ENCODE measurements at regions not wholly inside any gene's neighbourhood (a gene's known extent, or its start where the extent isn't known, plus 50 kb on each side); places are given as distances from the start of the nearest gene placed in this dataset.
A peak's percentile ranks its signal among the peaks of the same experiment; 100 is the strongest.
"Not testable (repeated sequence)": the region's sequence is repeated elsewhere in the genome, so short reads cannot be mapped to it uniquely, and the experiment has no call there.

DNA sequence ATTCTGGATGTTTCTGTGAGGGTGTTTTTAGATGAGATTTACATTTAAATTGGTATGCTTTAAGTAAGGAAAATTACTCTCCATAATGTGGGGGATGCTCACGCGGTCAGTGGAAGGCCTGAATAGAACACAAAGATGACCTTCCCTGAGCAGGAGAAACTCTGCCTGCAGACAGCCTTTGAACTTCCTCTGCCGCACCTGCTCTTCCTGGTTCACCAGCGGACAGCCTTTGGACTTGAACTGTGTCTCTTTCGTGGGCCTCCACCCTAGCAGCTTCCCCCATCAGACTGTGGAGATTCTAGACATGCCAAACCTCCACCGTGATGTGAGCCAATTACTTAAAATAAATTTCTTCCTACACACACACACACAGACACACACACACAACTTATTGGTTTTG, 210.7 kb downstream of the EFCAB11 start:
- no peak for DNase-seq (ENCODE audit: low read depth in 2 of 2)

DNA sequence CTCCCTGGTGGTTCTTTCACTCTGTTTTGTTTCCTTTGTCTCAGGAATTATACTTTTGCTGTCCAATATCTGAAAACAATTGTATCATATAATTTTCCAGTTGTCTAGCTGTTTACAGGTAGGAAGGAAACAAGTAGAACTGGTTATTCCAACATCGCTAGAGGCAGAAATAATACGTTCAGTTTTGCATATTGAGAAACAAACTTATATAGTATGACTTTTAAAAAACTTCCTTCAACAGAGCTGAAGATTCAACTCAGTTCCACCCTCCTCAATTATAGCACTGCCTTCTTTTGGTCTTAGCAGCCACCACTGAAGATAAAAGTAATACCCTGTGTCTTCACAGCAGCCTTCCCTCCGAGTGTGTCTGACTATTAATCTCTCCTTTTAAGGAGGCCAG, 214.3 kb downstream of the EFCAB11 start:
- DNase-seq (ENCODE audit: low read depth in 2 of 2) = no peak

DNA sequence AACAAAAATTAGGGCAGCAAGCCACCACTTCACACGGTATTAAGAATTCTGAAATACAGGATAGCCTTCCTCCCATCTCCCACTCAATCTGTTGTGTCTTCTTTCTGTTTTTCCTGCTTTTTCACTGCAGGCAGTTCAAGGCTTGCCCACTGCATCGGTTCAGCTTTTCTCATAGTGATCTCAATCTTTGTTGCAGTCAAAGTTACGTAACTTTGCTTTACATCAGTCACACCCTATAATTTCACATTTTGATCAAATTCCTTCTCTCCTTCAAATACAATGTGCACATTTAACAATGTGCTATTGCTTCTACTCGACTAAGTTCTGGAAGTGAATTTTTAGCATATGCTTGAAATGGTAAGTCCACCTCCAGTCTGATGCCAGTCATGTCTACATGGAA, 217.6 kb downstream of the EFCAB11 start:
- no peak for DNase-seq (ENCODE audit: low read depth in 2 of 2)

DNA sequence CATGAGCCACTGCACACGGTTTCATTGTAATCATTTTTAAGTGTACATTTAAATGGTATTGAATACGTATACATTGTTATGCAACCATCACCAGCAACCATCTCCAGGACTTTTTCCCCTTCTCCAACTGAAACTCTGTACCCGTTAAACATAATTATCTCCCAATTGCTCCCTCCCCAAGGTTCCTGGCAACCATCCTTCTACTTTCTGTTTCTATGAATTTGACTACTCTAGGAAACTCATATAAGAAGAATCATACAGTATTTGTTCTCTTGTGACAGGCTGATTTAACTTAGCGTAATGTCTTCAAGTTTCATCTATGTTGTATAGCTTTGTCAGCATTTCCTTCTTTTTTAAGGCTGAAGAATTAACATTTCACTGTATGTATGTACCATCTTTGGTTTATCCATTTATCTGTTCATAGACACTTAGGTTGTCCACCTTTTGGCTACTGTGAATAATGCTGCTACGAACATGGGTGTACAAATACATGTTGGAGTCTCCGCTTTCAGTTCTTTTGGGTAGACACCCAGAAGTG, 223.1 kb downstream of the EFCAB11 start:
- DNase-seq (ENCODE audit: low read depth in 2 of 2) = no peak

DNA sequence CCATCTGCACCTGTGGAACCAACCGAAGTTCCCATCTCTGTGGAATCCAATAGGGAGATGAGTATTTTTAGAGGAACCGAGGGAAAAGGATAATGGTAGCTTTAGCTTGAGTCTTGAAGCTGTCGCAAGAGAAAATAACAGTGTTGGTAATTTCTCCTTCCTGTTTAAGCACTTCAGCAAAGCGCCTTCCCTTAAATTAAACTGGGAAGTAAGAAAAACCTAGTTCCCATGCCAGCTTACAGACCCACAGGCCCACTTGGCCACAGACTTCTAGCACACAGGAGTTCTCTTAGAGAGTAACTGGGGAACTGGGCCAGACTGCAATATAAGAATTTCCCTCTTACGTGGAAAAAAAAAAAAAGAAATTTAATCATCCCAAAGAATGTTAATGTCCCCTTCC, 223.8 kb downstream of the EFCAB11 start:
- DNase-seq (ENCODE audit: low read depth in 2 of 2) = no peak

DNA sequence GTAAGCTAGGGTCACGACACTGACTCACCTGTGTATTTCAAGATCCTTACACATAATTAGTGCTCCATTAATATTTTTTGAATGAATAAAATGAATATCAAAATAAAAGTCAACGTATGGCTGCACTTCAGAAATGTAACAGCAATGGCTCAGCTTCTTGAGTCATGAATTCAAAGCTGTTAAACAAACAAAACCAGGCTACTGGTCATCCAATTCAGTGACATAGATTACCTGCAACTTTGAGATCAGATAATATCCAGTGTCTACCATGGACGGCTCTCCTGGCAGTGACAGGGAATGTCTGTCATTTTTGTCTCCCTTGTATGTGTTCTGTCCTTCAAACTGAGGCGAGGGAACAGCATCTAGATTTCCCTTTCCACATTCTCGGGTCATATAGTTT, 225.6 kb downstream of the EFCAB11 start:
- no peak for DNase-seq (ENCODE audit: low read depth in 2 of 2)

DNA sequence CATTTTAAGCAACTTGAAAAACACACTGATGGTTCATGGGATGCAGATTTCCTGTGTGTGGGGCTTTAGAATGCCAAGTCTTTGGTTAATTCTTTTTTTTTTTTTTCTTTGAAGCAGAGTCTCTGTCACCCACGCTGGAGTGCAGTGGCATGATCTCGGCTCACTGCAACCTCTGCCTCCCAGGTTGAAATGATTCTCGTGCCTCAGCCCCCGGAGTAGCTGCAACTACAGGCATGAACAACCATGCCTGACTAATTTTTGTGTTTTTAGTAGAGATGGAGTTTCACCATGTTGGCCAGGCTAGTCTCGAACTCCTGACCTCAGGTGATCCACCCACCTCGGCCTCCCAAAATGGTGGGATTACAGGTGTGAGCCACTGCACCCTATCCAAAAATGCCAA, 228.3 kb downstream of the EFCAB11 start:
- DNase-seq (ENCODE audit: low read depth in 2 of 2) = not testable (repeated sequence)

DNA sequence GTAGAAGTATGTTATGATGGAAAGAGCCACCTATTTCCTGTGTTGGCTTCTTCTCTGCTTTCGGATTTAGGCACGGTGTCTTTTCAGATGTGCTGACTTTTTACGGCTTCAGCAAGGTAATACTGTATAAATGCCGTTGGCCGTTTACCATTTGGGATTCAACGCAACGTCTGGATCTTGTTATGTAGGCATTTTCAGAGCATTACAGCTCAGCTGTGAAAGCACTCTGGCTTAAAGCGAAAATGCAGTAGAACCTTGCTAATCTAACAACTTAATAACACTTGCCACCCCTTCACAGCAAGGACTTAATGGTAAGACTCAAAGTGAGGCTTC, 229.9 kb downstream of the EFCAB11 start:
- DNase-seq (ENCODE audit: low read depth in 2 of 2) = no peak

DNA sequence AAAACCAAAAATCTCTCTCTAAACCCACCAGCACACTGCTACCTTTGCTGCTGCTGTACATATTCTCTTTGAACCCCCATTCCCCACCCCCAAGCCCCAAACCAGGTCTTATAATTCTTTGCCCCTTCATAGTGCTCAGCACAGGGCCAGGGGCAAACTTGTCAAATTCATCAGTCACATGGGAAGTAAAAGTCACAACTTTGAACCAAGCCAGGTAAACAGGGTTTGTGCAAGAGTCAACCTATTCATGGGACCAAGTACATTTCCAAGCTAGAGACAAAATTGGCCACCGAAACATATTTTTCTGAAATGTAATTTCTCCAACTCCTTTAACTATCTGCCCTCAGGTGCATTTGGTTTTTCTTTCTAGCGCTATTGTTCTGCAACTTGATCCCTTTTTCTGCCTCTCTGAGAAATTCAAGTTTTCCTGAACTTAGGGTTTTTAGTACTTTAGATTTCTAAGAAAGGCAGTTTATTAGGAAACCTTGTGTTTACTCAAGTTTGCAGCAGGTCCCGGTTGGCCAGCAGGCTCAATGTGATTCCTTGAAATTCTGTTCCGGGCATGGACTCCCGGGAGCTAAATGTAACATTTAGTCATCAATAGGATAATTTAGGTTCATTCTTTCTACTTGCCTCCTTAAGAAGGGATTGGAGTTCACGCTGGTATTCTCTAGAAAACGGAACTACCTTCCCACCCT, 230.5 kb downstream of the EFCAB11 start:
- no peak for DNase-seq (ENCODE audit: low read depth in 2 of 2)

DNA sequence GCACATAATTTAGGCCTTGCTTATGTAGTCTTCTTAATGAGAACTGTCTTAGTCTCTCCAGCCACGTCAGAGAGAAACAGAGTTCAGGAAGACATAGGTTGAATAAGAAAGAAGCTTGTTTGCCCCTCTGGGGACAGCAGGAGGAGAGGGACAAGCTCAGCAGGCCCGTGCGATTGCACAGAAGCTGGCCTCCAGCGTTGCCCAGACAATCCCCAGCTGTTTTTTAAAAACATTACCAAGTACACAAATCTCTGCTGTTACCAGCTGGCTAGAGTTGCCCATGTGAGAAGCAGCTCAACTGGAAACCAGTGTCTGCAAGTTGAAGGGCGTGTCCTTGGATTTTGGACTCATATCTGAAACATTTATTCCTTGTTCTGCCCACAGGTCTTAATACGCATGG, 232.6 kb downstream of the EFCAB11 start:
- no peak for DNase-seq (ENCODE audit: low read depth in 2 of 2)

DNA sequence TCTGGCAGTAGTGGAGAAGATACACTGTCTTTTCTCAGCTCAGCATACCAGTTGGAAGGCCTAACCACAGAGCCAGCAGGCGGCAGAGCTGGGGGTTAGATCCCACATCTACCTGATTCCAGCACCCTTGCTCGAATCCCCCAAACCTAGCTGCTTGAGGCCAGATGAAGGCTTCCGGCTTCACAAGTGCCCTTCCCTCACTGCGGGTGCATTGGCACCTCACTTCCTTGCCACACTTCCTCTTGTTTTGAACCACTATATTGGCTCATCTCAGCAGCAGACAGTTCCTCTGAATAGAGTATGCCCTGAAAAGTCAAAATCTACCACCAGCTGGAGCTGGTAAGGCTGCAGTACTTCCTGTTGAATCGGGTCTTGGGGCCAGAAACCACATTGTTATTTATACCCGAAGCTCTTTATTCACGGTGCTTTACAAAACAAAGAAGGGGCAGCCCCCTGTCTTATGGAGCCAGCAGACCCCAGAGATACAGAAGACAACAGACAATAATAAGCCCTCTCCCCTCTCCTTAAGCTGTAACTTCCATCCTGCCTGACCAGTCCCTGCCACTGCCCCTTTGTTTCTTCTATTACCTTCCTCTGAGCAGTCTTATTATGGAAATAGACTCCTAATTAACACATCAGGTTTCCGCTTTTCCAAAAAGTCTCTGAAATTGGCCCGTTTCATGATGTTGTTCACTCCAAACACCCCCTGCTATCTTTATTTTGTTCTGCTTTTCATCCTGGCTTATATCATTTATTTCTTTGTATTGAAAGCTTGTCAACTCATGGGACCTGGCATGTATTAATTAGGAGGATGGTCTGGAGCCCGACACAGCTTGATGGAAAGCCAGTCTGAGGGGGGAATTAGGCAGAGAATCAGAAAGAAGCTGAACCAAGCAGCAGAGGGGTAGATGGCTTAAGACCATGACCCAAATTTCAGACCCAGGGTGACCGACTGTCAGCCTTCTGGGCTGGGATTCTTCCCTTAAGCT, 233.5 kb downstream of the EFCAB11 start:
- DNase-seq (ENCODE audit: low read depth in 2 of 2) = peak; percentile 7 to 16

DNA sequence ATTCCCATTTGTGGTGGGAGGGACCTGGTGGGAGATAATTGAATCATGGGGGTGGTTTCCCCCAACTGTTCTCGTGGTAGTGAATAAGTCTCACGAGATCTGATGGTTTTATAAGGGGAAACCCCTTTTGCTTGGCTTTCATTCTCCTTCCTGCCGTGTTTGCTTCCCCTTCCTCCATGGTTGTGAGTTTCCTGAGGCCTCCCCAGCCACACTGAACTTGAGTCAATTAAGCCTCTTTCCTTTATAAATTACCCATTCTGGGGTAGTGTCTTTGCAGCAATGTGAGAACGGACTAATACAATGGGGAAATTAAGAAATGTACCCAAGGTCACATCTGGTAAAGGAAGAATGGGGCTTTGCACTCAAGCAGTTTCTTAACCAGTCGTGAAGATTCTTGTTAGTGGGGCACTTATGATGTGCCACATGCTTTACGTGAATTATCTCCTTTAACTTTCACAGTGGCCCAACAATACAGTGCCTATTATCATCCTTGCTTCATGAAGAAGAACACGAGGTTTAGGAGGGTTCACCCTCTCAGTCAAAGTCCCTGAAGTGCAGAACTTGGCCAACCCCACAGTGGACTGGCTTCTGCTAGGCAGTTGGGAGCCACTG, 234.3 kb downstream of the EFCAB11 start:
- DNase-seq (ENCODE audit: low read depth in 2 of 2) = no peak

DNA sequence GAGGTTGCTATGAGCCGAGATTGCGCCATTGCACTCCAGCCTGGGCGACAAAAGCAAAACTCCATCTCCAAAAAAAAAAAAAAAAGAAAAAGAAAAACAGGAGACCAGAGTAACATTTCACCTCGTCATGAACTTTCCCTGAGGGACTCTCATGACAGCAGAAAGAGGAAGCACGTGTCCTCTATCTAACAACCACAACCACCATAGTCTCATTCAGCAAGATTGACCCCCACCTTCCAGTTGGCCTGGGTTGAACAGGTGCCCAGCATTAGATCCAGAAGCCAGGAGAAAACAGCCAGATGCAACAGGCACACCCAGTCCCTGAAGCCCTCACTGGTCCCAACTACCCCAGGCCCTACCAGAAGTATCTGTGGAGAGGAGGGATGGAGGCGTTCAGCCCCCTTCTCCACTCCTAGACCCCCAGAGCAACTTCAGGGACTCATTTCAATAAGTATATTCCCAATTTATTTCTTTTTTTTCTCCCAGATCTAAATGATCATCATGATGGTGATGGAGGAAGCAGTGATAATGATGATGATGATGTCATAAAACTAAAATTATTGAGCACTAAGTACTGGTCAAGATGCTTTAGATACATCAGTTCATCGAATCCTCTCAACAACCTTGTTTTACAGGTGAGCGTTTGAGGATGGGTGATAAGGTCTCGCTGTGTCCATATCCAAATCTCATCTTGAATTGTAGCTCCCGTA, 235.0 kb downstream of the EFCAB11 start:
- peak in 1 of 2 donors; percentile 35 for DNase-seq (ENCODE audit: low read depth in 2 of 2)

DNA sequence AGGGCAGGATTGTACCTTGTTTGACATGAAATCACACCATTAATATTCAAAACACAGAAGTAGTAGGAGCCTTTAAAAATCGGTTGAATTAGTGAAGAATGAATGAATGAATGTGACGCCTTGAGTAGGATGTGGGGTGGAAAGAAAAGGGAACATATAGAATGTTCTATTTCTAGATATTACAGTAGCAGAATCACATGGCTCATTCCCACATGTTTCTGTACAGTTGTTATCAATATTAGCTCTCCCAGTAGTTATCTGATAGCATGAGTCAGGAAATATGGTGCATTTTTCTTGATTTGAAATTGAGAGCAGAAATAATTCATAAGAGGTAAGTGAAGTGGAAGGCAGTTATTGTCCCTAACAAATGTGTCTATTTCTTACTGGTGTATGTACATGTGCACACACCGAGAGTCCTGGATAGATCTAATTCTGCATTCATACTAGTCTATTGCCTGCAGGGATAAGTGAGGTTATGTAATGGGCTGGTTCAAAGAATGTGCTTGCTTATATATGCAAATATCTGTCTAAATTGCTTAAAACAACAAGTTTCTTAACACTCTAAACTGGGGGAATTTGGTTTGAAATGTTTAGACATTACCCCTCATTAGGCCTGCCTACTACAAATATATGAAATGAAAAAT, 245.4 kb downstream of the EFCAB11 start:
- DNase-seq (ENCODE audit: low read depth in 2 of 2) = no peak

DNA sequence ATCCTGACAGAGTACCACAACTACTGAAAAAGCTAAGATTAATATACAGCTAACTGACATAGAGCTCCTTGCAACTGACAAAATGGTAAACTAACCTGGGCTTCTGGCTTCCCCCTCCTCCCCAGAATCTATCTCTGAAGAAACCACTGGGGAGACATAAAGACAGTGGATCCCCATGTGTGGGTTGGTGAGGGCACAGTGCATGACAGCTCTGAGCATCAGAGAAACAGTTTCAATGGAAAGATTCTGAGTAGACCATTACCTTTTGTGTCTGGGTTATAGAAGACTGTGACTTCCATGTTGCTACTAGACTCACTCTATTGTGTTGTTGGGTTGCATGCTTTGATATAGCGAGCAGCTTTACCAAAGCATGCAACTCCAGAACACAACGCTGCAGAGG, 247.4 kb downstream of the EFCAB11 start:
- DNase-seq (ENCODE audit: low read depth in 2 of 2) = no peak

DNA sequence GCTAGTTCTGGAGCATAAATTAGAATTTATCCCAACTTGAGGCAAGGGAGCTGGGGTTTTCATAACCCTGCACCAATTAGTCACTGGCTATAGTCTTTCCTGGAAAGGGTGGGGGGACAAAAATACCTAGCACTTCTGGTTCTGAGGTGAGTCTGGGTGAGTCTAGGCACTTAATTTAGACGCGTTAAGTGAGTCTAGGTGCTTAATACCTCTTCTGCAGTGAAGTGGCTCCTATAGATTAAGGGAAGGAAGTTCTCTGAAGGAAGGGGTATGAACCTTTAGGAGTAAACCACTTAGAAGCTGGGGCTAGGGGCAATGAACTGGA, 251.7 kb downstream of the EFCAB11 start:
- DNase-seq (ENCODE audit: low read depth in 2 of 2) = no peak

DNA sequence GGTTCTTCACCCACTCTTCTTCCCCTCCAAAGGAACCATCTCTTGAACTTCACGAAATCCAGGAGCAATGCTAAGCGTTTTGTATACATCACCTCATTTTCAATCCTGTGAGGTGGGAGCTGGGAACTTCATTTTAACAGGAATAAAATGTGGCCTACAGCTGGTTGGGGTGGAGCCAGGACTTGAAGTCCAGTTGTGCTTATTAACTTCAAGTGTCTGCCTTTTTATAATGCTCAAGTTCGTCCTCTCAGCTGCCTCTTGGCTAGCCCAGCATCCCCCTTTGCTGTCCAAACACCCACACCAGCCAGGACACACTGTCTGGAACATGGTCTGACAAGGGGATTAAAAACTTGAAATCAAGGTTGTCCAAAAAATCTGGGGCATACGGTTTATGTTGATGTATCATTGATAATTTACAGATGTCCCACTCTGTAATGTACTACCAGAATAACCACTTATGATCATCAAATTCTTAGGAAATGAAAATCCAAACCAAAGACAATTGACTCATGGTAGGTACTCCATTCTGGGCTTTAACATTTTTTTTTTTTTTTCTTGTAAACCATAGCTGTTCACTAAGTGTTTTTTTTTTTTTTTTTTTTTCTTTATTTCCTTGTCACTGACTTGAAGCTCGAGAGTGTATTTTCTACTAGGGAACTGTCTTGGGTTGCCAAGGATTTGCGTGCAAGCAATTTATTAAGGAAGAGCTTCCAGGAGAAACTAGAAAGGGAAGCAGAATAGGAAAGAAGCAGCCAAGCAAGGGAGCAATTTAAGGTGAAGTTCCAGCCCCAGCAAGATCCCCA, 252.3 kb downstream of the EFCAB11 start:
- no peak for DNase-seq (ENCODE audit: low read depth in 2 of 2)

DNA sequence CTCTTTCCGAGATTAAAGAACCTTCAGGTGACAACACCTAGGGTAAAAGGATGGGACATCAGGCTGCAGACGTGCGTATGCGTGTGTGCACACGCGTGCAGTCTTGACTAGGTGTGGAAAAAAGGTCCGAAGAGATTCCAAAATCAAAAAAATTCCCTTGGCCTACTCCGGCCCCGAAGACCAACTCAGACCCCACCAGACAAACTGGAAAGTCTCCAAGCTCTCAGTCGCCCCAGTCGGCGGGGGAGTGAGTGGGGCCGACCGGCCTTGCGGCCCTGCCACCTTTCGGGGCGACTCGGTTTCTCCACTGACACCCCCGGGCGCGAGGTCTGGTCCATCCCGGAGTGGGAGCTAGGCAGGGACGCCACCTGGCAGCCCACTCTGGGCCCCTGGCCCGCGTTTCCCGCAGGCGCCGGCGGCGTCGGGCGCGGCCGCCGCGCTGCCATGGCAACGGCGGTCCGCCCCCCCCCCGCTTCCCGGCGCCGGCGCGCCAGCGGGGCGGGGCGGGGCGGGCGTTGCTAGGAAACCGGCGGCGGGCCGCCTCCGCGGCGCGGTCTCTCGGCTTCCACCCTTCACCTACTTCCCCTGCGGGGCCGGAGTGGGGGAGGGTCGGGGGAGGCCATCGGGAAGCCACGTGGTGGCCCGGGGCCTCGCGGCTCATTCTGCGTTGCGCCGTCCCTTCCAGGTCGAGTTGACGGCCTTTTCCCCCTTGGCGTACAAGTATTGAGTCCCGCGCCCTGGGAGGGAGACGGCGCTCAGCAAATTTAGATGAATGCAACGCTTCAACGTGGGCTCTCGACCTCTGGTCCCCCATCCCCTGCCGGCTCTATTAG, 253.1 kb downstream of the EFCAB11 start:
- DNase-seq (ENCODE audit: low read depth in 2 of 2) = peak; percentile 54 to 85

DNA sequence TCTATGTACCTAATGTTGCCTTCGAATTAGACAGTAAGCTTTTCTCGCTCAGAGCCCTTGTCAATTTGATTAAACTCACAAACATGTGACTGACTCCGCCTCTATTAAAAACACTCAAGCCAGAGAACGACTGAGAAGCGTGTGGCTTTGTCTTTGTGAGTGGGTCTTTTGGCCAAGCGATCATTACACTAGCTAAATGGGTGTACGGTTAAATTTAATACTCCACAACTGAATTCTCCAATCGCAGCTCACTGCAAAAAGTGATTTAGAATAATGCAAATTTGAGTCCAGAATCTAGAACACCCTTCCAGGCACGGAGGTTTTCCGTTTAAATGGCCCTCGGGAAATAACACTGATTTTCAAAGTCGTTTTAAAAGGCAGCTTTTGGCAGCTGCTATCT, 253.7 kb downstream of the EFCAB11 start:
- DNase-seq (ENCODE audit: low read depth in 2 of 2) = no peak

Data from lung microvascular endothelial cell (primary cell).